ENCODE measurements at regions not wholly inside any gene's neighbourhood (a gene's known extent, or its start where the extent isn't known, plus 50 kb on each side); places are given as distances from the start of the nearest gene placed in this dataset.
A peak's percentile ranks its signal among the peaks of the same experiment; 100 is the strongest.

DNA sequence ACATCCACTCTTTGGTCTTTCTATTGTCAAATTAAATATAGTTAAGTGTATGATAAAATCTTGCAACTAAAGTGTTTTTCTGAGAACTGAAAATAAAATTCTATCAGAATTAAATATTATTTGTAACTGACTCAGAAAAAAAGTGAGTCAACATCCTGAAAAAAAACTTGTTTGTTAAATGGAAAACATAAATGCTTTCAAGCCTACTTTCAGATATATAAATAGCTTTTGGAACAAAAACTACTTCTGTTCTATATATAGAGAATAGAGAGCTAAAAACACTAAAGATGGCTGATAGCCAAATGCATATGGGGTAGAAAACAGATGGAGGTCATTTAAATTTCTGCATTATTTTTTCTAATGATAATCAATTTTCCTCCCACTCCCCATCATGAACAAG lies 61.8 kb downstream of the PIK3C2A start:
- peaks cover 0 to 1% (median 0%) of the 10 kb centered on the region in 4 donors for H3K4me1 Mint-ChIP-seq
- H3K9me3 ChIP-seq (ENCODE audit: control insufficient read depth in 1 of 2, low read length in 2 of 2) = no peaks in the 10 kb centered on the region
- CTCF ChIA-PET (ENCODE audit: partially characterized antibody) = no interaction called here
- H3K4me3 Mint-ChIP-seq = no peak overlapping the region
- H3K36me3 ChIP-seq (ENCODE audit: insufficient read depth, low read length) = peaks cover 10% of the 10 kb centered on the region
- no peak overlapping the region for H3K27ac Mint-ChIP-seq
- no peaks in the 10 kb centered on the region for H3K27me3 Mint-ChIP-seq
- no peak overlapping the region for H3K27ac ChIP-seq (ENCODE audit: low read depth, low read length)
- intact Hi-C loops (cut with micrococcal nuclease) = no loop called here
- POLR2A ChIA-PET (ENCODE audit: partially characterized antibody) = no interaction called here
- H3K9me3 Mint-ChIP-seq = no peaks in the 10 kb centered on the region
- H3K36me3 Mint-ChIP-seq = peaks cover 47 to 51% of the 10 kb centered on the region in 2 donors
- H3K4me3 ChIP-seq (ENCODE audit: low read length in 2 of 2) = no peak overlapping the region
- no peak for DNase-seq
- H3K27me3 ChIP-seq (ENCODE audit: insufficient read depth, low read length) = no peaks in the 10 kb centered on the region
- no peaks in the 10 kb centered on the region for H3K4me1 ChIP-seq (ENCODE audit: insufficient read depth, low read length)

DNA sequence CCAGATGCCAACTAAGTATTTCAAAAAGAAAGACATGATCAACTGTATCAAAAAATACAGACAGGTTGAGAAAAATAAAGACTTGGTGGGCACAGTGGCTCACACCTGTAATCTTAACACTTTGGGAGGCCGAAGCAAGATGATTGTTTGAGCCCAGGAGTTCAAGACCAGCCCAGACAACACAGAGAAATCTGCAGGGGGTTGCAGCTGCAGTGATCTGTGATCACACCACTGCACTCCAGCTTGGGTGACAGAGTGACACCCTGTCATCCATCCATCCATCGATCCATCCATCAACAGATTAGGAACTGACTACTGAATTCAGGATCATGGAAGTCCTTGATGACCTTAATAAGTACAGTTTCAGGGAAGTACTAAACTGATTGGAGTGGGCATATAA lies 65.0 kb upstream of the RPS13 start:
- Histone ChIP-seq H3K9me3 (ENCODE audit: control insufficient read depth in 1 of 2, low read length in 2 of 2) (no peaks in the 10 kb centered on the region), H3K36me3 (ENCODE audit: insufficient read depth, low read length) (peaks cover 10% of the 10 kb centered on the region), H3K27me3 (ENCODE audit: insufficient read depth, low read length) (no peaks in the 10 kb centered on the region), H3K27ac (ENCODE audit: low read depth, low read length) (no peak overlapping the region), H3K4me1 (ENCODE audit: insufficient read depth, low read length) (no peaks in the 10 kb centered on the region), H3K4me3 (ENCODE audit: low read length in 2 of 2) (no peak overlapping the region)
- ChIA-PET CTCF (ENCODE audit: partially characterized antibody) (no interaction called here), POLR2A (ENCODE audit: partially characterized antibody) (no interaction called here)
- Mint-ChIP-seq H3K36me3 (peaks cover 52 to 57% of the 10 kb centered on the region in 2 donors), H3K4me1 (peaks cover 0 to 1% (median 0%) of the 10 kb centered on the region in 4 donors), H3K27ac (no peak overlapping the region), H3K9me3 (no peaks in the 10 kb centered on the region), H3K27me3 (no peaks in the 10 kb centered on the region), H3K4me3 (no peak overlapping the region)
- intact Hi-C loops (cut with micrococcal nuclease) = no loop called here
- DNase-seq = no peak

DNA sequence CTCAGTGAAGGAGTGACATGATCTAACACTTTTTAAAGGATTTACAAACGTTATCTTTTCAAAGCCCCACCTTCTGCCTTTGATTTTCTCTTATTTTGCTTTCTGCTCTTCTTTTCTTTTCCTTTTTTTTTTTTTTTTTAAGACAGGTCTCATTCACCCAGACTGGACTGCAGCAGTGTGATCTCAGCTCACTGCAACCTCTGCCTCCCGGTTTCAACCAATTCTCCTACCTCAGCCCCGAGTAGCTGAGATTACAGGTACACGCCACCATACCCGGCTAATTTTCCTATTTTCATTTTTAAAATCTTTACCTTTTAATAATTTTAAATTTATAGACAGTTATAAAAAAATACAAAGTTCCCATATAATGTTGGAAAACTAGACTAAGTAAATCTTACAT lies 63.7 kb upstream of the RPS13 start:
- intact Hi-C loops (cut with micrococcal nuclease) = no loop called here
- H3K4me1 ChIP-seq (ENCODE audit: insufficient read depth, low read length) = no peaks in the 10 kb centered on the region
- H3K9me3 ChIP-seq (ENCODE audit: control insufficient read depth in 1 of 2, low read length in 2 of 2) = no peaks in the 10 kb centered on the region
- Mint-ChIP-seq H3K27me3 (no peaks in the 10 kb centered on the region), H3K27ac (no peak overlapping the region), H3K4me1 (peaks cover 0 to 1% (median 0%) of the 10 kb centered on the region in 4 donors), H3K36me3 (peaks cover 52 to 53% of the 10 kb centered on the region in 2 donors), H3K9me3 (no peaks in the 10 kb centered on the region), H3K4me3 (no peak overlapping the region)
- no peak overlapping the region for H3K4me3 ChIP-seq (ENCODE audit: low read length in 2 of 2)
- H3K27ac ChIP-seq (ENCODE audit: low read depth, low read length) = no peak overlapping the region
- H3K36me3 ChIP-seq (ENCODE audit: insufficient read depth, low read length) = peaks cover 10% of the 10 kb centered on the region
- H3K27me3 ChIP-seq (ENCODE audit: insufficient read depth, low read length) = no peaks in the 10 kb centered on the region
- DNase-seq = no peak
- ChIA-PET CTCF (ENCODE audit: partially characterized antibody) (no interaction called here), POLR2A (ENCODE audit: partially characterized antibody) (interaction anchor here (0.5 kb wide), 1 partner anchor 129 kb away, joined by 3 read pairs; no protein-coding TSS in a partner anchor)

DNA sequence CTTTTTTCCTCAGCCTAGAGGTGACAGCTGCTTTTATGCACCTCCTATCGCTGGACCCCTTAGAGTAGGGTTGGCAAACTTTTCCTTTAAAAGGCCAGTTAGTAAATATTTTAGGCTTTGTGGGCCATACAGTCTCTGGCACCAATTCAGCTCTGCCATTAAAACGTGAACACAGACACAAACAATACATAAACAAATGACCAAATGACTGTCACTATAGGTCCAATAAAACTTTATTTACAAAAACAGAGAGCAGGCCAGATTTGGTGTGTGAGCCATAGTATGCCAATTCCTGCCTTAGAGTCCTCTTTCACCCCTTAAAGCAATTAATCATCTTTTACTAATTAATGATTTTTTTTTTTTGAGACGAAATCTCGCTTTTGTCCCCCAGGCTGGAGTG lies 61.1 kb upstream of the RPS13 start:
- peaks cover 51 to 52% of the 10 kb centered on the region in 2 donors for H3K36me3 Mint-ChIP-seq

DNA sequence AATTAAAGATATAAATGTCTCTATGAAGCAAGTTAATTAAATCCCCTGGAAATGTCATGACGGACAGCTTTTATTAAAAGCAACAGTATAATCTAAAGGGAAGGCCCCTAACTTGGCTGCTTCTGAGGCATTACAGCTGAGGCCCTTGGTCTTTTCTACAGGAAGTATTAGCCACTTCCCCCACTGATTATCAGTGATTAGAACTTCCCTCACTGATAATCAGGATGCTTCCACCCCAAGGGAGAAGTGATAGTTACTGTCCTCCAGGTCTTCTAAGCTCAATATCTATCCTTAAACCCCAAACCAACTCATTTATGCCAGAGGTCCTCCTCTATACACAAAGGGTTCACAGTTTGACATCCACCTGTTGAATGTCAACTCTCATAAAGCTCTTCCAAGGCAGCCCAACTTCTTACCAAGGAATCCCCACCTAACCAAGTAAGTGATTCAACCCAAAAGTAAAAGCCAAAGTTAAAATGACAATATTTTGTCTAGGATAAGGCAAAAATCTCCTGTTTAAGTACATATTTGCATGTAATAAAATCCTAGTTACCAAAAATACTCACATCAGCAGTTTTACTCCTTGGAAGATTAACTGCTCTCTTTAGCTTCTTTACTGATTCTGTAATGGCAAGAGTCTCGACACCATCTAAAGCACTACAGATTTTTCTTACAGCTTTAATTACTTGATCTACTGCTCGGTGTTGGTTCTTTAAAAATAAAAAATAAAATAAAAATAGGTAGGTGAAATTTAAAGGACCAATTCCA lies 58.6 kb upstream of the RPS13 start:
- peaks cover 11% of the 10 kb centered on the region for H3K36me3 ChIP-seq (ENCODE audit: insufficient read depth, low read length)
- H3K36me3 Mint-ChIP-seq = peaks cover 42% of the 10 kb centered on the region in 2 donors
- no peak overlapping the region for H3K27ac Mint-ChIP-seq
- no peaks in the 10 kb centered on the region for H3K4me1 ChIP-seq (ENCODE audit: insufficient read depth, low read length)
- no peak overlapping the region for H3K4me3 ChIP-seq (ENCODE audit: low read length in 2 of 2)
- no peak overlapping the region for H3K27ac ChIP-seq (ENCODE audit: low read depth, low read length)
- H3K27me3 ChIP-seq (ENCODE audit: insufficient read depth, low read length) = no peaks in the 10 kb centered on the region
- intact Hi-C loops (cut with micrococcal nuclease) = no loop called here
- H3K9me3 Mint-ChIP-seq = no peaks in the 10 kb centered on the region
- CTCF ChIA-PET (ENCODE audit: partially characterized antibody) = no interaction called here
- POLR2A ChIA-PET (ENCODE audit: partially characterized antibody) = interaction anchor here (0.7 kb wide), 1 partner anchor 1186 kb away, joined by 3 read pairs; the partner anchor contains the start of gene HPS5
- DNase-seq = no peak
- no peaks in the 10 kb centered on the region for H3K9me3 ChIP-seq (ENCODE audit: control insufficient read depth in 1 of 2, low read length in 2 of 2)
- H3K27me3 Mint-ChIP-seq = no peaks in the 10 kb centered on the region
- no peak overlapping the region for H3K4me3 Mint-ChIP-seq
- no peaks in the 10 kb centered on the region for H3K4me1 Mint-ChIP-seq

More for the DNA sequence above, 61.1 kb upstream of the RPS13 start:
- Histone ChIP-seq H3K4me1 (ENCODE audit: insufficient read depth, low read length) (no peaks in the 10 kb centered on the region), H3K9me3 (ENCODE audit: control insufficient read depth in 1 of 2, low read length in 2 of 2) (no peaks in the 10 kb centered on the region), H3K27ac (ENCODE audit: low read depth, low read length) (no peak overlapping the region), H3K4me3 (ENCODE audit: low read length in 2 of 2) (no peak overlapping the region), H3K36me3 (ENCODE audit: insufficient read depth, low read length) (peaks cover 19% of the 10 kb centered on the region), H3K27me3 (ENCODE audit: insufficient read depth, low read length) (no peaks in the 10 kb centered on the region)
- intact Hi-C loops (cut with micrococcal nuclease) = no loop called here
- H3K9me3 Mint-ChIP-seq = no peaks in the 10 kb centered on the region
- peaks cover 0 to 1% (median 0%) of the 10 kb centered on the region in 4 donors for H3K4me1 Mint-ChIP-seq
- H3K27me3 Mint-ChIP-seq = no peaks in the 10 kb centered on the region
- CTCF ChIA-PET (ENCODE audit: partially characterized antibody) = no interaction called here
- no peak overlapping the region for H3K4me3 Mint-ChIP-seq
- no peak for DNase-seq
- POLR2A ChIA-PET (ENCODE audit: partially characterized antibody) = no interaction called here
- H3K27ac Mint-ChIP-seq = no peak overlapping the region

DNA sequence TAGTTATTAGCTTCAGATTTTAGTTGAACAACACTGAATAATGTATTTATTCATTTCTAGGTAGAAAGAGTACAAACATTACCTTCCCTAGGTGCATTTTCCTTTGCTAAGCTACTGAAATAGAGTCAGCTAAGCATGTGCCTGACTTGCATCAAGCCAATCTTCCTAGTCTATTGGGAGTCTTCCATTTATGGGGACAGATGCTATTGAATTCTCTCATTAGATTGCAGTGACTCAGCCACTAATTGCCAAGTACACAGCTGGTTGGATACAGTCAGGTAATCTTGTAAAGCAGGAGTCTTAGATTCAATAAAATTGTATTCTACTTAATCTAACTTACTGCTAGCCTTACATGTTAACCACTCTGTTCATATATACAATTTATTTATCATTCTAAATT lies 55.2 kb upstream of the RPS13 start:
- ChIA-PET POLR2A (ENCODE audit: partially characterized antibody) (no interaction called here), CTCF (ENCODE audit: partially characterized antibody) (no interaction called here)
- Histone ChIP-seq H3K27me3 (ENCODE audit: insufficient read depth, low read length) (no peaks in the 10 kb centered on the region), H3K4me3 (ENCODE audit: low read length in 2 of 2) (no peak overlapping the region), H3K9me3 (ENCODE audit: control insufficient read depth in 1 of 2, low read length in 2 of 2) (no peaks in the 10 kb centered on the region), H3K27ac (ENCODE audit: low read depth, low read length) (no peak overlapping the region), H3K4me1 (ENCODE audit: insufficient read depth, low read length) (no peaks in the 10 kb centered on the region), H3K36me3 (ENCODE audit: insufficient read depth, low read length) (peaks cover 11% of the 10 kb centered on the region)
- H3K9me3 Mint-ChIP-seq = no peaks in the 10 kb centered on the region
- H3K27me3 Mint-ChIP-seq = no peaks in the 10 kb centered on the region
- H3K36me3 Mint-ChIP-seq = peaks cover 38 to 45% of the 10 kb centered on the region in 2 donors
- no peaks in the 10 kb centered on the region for H3K4me1 Mint-ChIP-seq
- intact Hi-C loops (cut with micrococcal nuclease) = no loop called here
- no peak overlapping the region for H3K27ac Mint-ChIP-seq
- DNase-seq = no peak
- no peak overlapping the region for H3K4me3 Mint-ChIP-seq

DNA sequence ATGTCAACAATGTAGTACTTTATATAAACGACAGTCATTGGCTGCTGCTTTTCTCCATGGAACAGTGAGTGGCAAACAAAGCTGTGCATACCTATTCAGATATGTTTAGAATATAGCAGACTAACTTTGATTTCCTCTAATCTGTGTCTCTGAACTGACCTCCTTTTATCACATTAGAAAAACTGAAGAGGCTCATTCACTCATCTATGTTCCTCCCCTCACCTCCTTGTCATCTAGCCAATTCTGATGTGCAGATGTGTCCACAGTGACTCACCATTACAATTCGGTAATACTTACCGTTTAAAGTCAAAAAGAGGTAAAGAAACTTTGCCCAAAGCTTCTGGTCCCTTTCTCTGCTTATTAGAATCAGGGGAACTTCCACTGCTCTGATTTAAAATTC lies 51.5 kb upstream of the RPS13 start:
- H3K27ac ChIP-seq (ENCODE audit: low read depth, low read length) = no peak overlapping the region
- H3K4me1 ChIP-seq (ENCODE audit: insufficient read depth, low read length) = no peaks in the 10 kb centered on the region
- peaks cover 34 to 36% of the 10 kb centered on the region in 2 donors for H3K36me3 Mint-ChIP-seq
- intact Hi-C loops (cut with micrococcal nuclease) = no loop called here
- CTCF ChIA-PET (ENCODE audit: partially characterized antibody) = no interaction called here
- H3K9me3 Mint-ChIP-seq = no peaks in the 10 kb centered on the region
- H3K36me3 ChIP-seq (ENCODE audit: insufficient read depth, low read length) = peaks cover 4% of the 10 kb centered on the region
- POLR2A ChIA-PET (ENCODE audit: partially characterized antibody) = no interaction called here
- no peaks in the 10 kb centered on the region for H3K4me1 Mint-ChIP-seq
- no peaks in the 10 kb centered on the region for H3K27me3 ChIP-seq (ENCODE audit: insufficient read depth, low read length)
- peak overlapping the region in 1 of 7 donors; percentile 65 for H3K27ac Mint-ChIP-seq
- H3K27me3 Mint-ChIP-seq = no peaks in the 10 kb centered on the region
- H3K9me3 ChIP-seq (ENCODE audit: control insufficient read depth in 1 of 2, low read length in 2 of 2) = no peaks in the 10 kb centered on the region
- DNase-seq = no peak
- H3K4me3 ChIP-seq (ENCODE audit: low read length in 2 of 2) = no peak overlapping the region
- H3K4me3 Mint-ChIP-seq = no peak overlapping the region

Measured in CD4-positive, alpha-beta memory T cell (primary cell).